T47D (cell line): ENCODE measurements at regions not wholly inside any gene's neighbourhood (a gene's known extent, or its start where the extent isn't known, plus 50 kb on each side); places are given as distances from the start of the nearest gene placed in this dataset.

ENCODE experiments used
- DNase-seq, 2 experiments: peaks; one replicate each; pipeline versions ENCODE4 v3.0.0 to v3.0.0-alpha.2; 2011 to 2012; ENCODE audit warnings: low read depth in 1 of 2, low spot score in 1 of 2
- JUND ChIP-seq: IDR thresholded peaks from 2 replicates; pipeline ENCODE4 v1.6.1; 2012; ENCODE audit warnings: low read depth
- in situ Hi-C: cut with HindIII; loops from 2 replicates; pipeline ENCODE4 v1.10.0; 2016; ENCODE audit warnings: low sequenced_read_pairs, low pct_unique_long_range_greater_than_20kb

DNA sequence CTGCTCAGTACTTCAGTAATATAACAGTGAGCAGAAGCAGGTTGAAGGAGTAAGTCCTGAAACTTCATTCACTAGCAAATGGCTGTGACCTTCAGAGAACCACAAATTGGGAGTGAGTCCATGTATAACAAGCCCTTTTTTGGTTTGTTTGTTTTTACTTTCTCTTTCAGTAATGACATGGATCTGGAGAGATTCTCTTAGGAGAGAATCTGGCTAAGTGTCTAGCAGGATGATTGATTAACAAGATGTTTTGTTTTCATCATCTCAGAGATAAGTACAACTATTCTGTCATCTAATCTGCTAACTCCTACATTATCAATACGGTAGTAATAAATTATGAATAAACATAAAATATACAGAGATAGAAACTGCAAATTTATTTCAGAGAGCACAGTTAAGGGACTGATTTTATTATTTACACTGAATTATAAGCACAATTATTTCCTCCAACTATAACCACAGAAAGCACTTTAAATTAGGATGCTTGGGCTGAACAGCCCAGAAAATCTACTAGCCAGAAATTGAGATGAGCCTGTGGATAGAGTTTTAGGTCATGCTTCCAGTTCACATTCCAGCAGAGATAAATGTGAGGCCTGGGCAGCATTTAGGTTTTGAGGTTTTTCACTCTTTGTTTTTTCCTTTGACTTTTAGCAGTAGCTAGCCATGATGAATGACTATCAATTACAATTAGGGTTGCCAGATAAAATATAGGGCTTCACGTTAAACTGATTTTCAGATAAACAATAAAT lies 429.3 kb upstream of the FAT3 start:
- in situ Hi-C loops: no loop called here
- DNase-seq: peak in 1 of 2 experiments; percentile 9
- TF ChIP-seq JUND: no peak

DNA sequence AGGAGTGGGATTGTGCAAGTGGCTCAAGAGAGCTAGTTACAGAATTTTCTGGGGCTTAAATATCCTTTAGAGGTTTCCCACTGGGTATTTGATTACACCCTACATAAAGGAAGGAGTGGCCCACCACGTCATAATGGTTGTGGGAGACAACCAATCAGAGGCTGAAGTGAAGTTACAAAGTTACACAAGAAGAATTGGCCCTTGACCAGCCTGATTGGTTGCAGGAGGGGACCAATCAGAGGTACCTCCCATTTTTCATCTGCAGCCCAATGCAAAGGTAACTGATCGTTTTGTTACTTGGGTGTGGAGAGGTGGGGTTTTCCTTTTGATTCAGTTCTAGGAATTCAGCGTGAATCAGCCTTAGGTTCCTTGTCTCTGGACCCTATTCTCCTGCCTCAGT lies 430.5 kb upstream of the FAT3 start:
- in situ Hi-C loops: no loop called here
- no peak for TF ChIP-seq JUND
- DNase-seq: peak in 1 of 2 experiments; percentile 28

DNA sequence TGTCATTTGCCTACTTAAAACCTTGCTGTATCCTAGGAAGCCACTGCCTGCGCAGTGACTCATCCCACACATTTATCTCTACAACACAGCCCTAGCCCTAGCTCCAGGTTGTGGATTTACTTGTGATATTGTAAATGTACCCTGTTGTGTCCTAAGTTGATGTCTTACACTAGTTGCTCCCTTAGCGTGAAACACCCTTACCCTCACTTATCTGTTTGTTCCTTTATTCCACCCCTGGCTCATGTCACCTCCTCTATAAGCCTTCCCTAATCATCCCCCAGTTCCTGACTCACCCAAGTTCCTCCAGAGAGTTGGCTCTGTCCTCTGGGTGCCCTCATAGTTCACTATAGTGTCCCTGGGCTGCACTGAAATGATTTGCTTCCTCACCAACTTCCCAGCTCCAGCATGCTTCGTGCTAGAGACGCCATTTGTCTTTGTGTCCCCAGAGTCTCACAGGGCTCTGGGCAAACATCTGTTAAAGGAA lies 431.8 kb upstream of the FAT3 start:
- in situ Hi-C loops: no loop called here

DNA sequence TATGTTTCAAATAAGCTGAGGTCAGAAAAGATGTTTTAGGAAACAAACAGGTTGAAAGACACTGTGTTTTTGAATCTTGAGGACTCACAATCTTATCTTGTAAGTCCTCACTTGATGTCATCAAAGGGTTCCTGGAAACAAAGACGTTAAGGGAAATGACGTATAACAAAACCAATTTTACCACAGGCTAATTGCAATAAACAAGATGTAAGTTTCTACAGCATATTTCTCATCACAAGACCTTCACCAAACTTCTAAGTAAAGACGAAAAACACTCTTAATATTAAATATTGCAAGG lies 433.5 kb upstream of the FAT3 start:
- DNase-seq: no peak
- in situ Hi-C loops: no loop called here
- no peak for TF ChIP-seq JUND

More for the DNA sequence above, 431.8 kb upstream of the FAT3 start:
- no peak for DNase-seq
- no peak for TF ChIP-seq JUND

DNA sequence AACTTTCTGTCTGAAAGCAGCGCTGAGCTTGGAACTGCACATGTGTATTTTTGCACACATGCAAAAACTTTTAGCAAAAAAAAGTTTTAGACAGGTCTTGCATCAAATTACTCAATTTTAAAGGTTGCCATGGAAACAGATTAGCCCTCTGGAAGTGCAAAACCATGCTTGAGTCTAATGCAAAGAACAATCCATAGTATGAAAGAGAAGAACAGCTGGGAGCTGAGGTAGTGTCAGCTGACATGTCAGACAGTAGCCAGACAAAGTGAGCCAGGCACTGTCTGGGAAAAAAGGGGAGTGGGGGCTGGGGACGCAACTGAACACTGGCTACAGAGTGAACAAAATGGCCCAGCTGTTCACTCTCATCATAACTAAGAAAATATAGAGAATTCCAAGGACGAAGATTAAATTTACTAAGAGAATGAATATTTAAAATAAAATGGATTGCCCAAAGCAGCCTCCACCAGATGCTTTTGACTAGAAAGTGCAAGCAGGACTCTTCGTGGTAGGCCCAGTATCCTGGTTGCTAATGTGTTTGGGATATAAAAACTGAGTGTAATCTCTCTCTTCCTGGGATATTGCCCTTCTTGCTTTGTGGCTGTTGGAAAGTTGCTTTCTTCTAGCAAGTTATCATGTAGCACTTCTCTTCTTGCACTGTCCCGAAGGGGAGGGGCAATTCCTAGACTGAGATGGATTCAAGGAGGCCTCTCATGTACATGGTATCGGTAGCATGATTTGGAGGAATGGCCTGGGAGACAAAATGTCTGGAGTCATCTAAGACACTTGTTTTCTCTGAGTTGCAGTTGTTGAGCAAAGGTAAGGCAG lies 434.1 kb upstream of the FAT3 start:
- no peak for DNase-seq
- in situ Hi-C loops: no loop called here
- TF ChIP-seq JUND: no peak

DNA sequence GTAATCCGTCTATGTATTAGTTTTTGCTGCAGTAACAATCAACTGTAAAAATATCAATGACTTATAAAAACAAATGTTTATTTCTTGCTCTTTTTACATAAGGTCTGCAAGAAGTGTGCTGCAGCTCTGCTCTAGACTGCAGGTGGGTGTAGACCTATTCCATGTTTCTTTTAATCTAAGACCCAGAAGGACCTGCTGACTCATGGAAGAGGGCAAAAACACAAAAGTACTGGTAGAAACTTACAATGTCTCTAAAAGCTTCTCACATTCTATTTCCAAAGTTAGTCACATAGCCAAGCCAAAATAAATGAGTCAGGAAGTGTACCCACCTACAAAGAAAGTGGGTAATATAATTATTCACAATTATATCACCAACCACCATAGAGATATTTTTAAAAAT lies 435.9 kb upstream of the FAT3 start:
- no peak for DNase-seq
- TF ChIP-seq JUND: no peak
- in situ Hi-C loops: no loop called here

DNA sequence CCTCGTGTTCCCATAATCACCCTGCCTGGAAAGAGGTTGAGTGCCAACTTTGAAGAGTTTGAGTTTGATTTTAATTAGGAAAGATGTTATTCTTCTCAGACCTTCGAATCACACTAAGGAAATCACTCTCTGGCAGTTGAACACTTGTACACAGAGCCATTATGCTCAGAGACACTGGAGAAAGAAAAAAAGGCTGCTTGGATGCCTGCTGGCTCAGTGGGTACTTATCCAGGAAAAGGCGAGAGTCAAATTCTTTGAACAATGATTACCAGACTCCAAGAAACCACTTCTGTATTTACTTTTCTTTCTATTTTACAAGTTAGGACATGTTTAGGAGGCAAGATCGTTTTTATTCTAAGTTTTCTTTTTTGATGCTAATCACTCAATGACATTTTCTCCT lies 438.5 kb upstream of the FAT3 start:
- in situ Hi-C loops: no loop called here
- no peak for DNase-seq
- no peak for TF ChIP-seq JUND

DNA sequence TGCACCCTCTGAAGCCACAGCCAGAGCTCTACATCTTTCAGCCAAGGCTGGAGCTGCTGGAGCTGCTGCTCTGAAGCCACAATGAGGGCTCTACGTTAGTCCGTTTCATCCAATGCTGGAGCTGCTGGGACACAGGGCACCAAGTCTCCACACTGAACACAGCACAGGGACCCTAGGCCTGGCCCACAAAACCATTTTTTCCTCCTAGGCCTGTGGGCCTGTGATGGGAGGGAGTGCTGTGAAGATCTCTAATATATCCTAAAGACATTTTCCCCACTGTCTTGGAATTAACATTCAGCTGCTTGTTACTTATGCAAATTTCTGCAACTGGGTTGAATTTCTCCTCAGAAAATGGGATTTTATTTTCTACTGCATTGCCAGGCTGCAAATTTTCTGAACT lies 441.4 kb upstream of the FAT3 start:
- in situ Hi-C loops: no loop called here

DNA sequence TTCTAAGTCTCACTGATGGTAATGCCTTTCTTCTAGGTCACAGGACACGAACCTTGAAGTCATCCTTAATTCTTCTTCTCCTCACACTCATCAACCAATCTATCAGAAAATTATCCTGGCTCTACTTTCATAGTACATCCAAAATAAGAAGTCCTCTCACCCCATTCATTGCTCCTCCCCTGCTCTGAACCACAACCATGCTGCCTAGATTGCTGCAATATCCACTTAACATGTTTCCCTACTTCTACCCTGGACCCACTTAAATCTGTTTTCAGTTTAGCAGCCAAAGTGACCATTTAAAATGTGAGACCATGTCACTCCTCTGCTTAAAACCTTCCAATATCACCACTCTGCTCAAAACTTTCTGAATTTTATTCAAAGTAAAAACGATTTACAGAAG lies 445.9 kb upstream of the FAT3 start:
- no peak for DNase-seq
- in situ Hi-C loops: no loop called here
- no peak for TF ChIP-seq JUND

More for the DNA sequence above, 441.4 kb upstream of the FAT3 start:
- TF ChIP-seq JUND: no peak
- no peak for DNase-seq

DNA sequence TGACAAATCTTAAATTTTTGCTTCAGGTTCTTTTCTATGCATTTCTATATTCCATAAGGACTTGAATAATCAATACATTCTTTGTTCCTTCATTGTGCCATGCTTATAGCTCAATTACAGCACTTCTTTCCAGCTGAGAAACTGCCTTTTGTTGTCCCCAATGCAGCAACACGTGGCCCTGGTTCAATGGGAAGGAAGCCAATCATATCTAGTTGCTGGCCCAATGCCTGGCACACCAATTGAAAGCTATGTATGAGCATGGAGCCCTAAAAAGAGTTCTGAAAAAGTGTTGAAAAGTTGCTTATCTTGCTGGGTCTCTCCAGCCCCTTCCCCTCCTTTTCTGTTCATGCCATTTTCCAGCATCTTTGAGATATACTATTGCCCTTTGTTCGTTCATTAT lies 448.0 kb upstream of the FAT3 start:
- no peak for DNase-seq
- TF ChIP-seq JUND: no peak
- in situ Hi-C loops: no loop called here

DNA sequence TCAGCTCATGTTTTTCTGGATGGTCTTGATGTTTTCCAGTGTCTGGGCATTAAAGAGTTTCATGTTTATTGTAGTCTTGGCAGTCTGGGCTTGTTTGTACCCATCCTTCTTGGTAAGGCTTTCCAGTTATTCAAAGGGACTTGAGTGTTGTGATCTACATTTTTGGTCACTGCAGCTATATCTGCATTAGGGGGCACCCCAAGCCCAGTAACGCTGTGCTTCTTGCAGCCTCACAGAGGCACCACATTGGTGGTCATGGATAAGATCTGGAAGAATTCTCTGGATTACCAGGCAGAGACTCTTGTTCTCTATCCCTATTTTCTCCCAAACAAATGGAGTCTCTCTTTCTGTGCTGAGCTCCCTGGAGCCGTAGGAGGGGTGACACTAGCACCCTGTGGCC lies 451.5 kb upstream of the FAT3 start:
- in situ Hi-C loops: no loop called here
- DNase-seq: peak in 1 of 2 experiments; percentile 70

DNA sequence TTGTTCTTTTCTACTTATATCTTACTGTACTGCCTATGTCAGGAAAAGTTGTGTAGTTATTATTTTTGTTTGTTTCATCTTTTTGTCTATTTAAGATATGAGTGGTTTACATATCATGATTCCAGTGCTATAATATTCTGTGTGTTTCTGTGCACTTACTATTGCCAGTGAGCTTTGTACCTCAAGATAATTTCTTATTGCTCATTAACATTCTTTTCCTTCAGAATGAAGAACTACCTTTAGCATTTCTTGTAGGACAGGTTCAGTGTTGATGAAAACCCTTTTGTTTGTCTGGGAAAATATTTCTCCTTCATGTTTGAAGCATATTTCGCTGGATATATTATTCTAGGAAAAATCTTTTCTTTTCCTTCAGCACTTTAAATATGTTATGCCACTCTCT lies 452.7 kb upstream of the FAT3 start:
- TF ChIP-seq JUND: no peak
- in situ Hi-C loops: no loop called here

More for the DNA sequence above, 451.5 kb upstream of the FAT3 start:
- no peak for TF ChIP-seq JUND

DNA sequence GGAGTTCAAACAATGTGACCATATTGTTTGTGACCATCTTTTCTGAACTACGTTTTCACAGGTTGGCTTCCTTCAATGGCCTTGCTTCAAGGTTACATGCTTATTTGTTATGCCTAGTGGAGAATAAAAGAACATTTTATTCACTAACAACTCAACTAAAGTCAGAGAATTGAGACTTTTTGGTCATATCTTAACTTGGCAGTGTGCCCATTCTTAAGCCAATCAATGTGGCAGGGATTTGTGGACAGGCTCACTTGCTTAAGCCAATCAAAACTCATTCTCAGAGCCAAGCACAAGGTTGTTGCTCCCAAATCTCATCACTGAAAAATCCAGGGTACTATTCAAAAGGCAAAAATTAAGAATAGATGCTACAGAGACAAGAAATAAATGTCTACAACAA lies 455.8 kb upstream of the FAT3 start:
- DNase-seq: no peak
- no peak for TF ChIP-seq JUND

More for the DNA sequence above, 452.7 kb upstream of the FAT3 start:
- DNase-seq: no peak

More for the DNA sequence above, 455.8 kb upstream of the FAT3 start:
- in situ Hi-C loops: no loop called here
